Transverse colon (tissue), 4 donors: ENCODE measurements at regions not wholly inside any gene's neighbourhood (a gene's known extent, or its start where the extent isn't known, plus 50 kb on each side); places are given as distances from the start of the nearest gene placed in this dataset.

Source experiments
- POLR2A ChIP-seq: fragments of 450-650 bp; IDR thresholded peaks from one replicate; pipeline ENCODE4 v1.6.1; 2016; ENCODE audit warnings: antibody characterized with exemption, mild to moderate bottlenecking, moderate library complexity
- POLR2AphosphoS5 ChIP-seq, 3 donors: sonication (generic); formaldehyde crosslinking; IDR thresholded peaks; one replicate each; pipeline ENCODE4 v1.6.1; 2016; ENCODE audit warnings: antibody characterized with exemption in 3 of 3
- TF ChIP-seq, protein P1 (sequence below), 5 experiments: fragments of 200-600 bp in 3 of 5; fragments of 450-650 bp in 2 of 5; sonication (generic) in 3 of 5; IDR thresholded peaks; 1 replicate in 2 of 5; 2 replicates in 3 of 5; pipeline ENCODE4 v1.5.1; 2016 to 2017; ENCODE audit warnings: antibody characterized with exemption in 5 of 5, inconsistent platforms in 3 of 5, mild to moderate bottlenecking in 2 of 5, moderate library complexity in 1 of 5

DNA sequence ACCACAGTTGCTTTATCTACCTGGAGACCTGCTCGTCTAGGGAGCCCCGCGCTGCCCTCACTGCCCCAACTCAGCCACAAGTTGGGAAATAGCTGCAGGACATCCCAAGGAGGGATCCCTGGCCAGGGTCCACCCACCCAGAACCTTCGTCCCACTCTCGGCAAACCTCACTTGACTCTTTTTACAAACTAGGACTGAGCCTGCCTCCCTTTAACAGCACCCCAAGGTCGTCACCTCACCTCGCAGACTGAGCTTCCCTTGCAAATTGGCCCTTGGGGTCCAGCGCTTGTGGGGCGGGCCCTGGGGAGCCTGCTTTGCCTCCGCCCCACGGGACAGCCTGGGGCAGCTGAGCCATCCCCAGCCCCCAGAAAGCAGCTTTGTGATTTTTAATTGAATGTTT is 1505.8 kb downstream of the TBC1D22A start:
- TF ChIP-seq, protein P1, sequence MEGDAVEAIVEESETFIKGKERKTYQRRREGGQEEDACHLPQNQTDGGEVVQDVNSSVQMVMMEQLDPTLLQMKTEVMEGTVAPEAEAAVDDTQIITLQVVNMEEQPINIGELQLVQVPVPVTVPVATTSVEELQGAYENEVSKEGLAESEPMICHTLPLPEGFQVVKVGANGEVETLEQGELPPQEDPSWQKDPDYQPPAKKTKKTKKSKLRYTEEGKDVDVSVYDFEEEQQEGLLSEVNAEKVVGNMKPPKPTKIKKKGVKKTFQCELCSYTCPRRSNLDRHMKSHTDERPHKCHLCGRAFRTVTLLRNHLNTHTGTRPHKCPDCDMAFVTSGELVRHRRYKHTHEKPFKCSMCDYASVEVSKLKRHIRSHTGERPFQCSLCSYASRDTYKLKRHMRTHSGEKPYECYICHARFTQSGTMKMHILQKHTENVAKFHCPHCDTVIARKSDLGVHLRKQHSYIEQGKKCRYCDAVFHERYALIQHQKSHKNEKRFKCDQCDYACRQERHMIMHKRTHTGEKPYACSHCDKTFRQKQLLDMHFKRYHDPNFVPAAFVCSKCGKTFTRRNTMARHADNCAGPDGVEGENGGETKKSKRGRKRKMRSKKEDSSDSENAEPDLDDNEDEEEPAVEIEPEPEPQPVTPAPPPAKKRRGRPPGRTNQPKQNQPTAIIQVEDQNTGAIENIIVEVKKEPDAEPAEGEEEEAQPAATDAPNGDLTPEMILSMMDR (IDR thresholded peaks at IDR 0.05), result no peak
- TF ChIP-seq POLR2A, result no peak
- TF ChIP-seq POLR2AphosphoS5 (IDR thresholded peaks at IDR 0.05), result no peak
